H1 (cell line): ENCODE measurements at regions not wholly inside any gene's neighbourhood (a gene's known extent, or its start where the extent isn't known, plus 50 kb on each side); places are given as distances from the start of the nearest gene placed in this dataset.
A peak's percentile ranks its signal among the peaks of the same experiment; 100 is the strongest.

Source experiments
- CTCF ChIA-PET: fragments of 300-600 bp; sonication (Branson Sonifier 250); formaldehyde crosslinking; loops from one replicate; lab custom pipeline; 2021; ENCODE audit not compliant: partially characterized antibody; lab: Charles Lee
- POLR2A ChIA-PET: fragments of 300-600 bp; sonication (Branson Sonifier 250); formaldehyde crosslinking; loops from one replicate; lab custom pipeline; 2021; ENCODE audit warnings: inconsistent platforms; ENCODE audit not compliant: partially characterized antibody; lab: Charles Lee
- DNase-seq, 2 experiments: peaks; one replicate each; pipeline versions ENCODE4 v3.0.0 to v3.0.0-alpha.2; 2010 to 2022; ENCODE audit warnings: low spot score in 2 of 2, low read depth in 1 of 2, mixed read lengths in 1 of 2
- FAIRE-seq: peaks from 2 replicates; lab custom pipeline; 2011; peaks lifted over from hg19 to GRCh38; lab: Jason Lieb, UNC
- H2AFZ ChIP-seq: 2 replicates; pipeline ENCODE4 v1.8.1; 2012; ENCODE audit warnings: low read length, inconsistent platforms
- H2AK5ac ChIP-seq: 2 replicates; pipeline ENCODE4 v1.6.1; 2013; ENCODE audit warnings: low read depth, low read length
- H2BK120ac ChIP-seq: replicated peaks from 2 replicates; pipeline ENCODE3; 2013; ENCODE audit warnings: low read depth, low read length, inconsistent platforms
- H2BK12ac ChIP-seq: 2 replicates; pipeline ENCODE4 v1.6.1; 2013; ENCODE audit warnings: low read depth, low read length
- H2BK15ac ChIP-seq: 2 replicates; pipeline ENCODE4 v1.6.1; 2013; ENCODE audit warnings: low read length
- H2BK20ac ChIP-seq: 2 replicates; pipeline ENCODE4 v1.6.1; 2013; ENCODE audit warnings: low read length
- H2BK5ac ChIP-seq: 2 replicates; pipeline ENCODE4 v1.6.1; 2013; ENCODE audit warnings: low read depth, low read length
- H3K14ac ChIP-seq: 2 replicates; pipeline ENCODE4 v1.6.1; 2013; ENCODE audit warnings: inconsistent platforms; ENCODE audit not compliant: insufficient read length
- H3K18ac ChIP-seq: 2 replicates; pipeline ENCODE4 v1.6.1; 2013; ENCODE audit warnings: low read length; ENCODE audit errors: extremely low read depth
- H3K23ac ChIP-seq: 2 replicates; pipeline ENCODE4 v1.6.1; 2013; ENCODE audit warnings: inconsistent platforms; ENCODE audit not compliant: insufficient read length
- H3K23me2 ChIP-seq: 2 replicates; pipeline ENCODE4 v1.6.1; 2013; ENCODE audit warnings: low read depth, low read length
- H3K27ac ChIP-seq: 2 replicates; pipeline ENCODE4 v1.6.1; 2011; ENCODE audit warnings: low read depth, low read length, inconsistent platforms
- H3K27me3 ChIP-seq, 4 experiments: replicated peaks in 1 of 4; 1 replicate in 1 of 4; 2 replicates in 3 of 4; pipeline versions ENCODE4 v1.6.1 to v1.8.1; 2011 to 2013; ENCODE audit warnings: low read length in 3 of 4, mild to moderate bottlenecking in 3 of 4, inconsistent platforms in 2 of 4, mixed read lengths in 2 of 4, moderate library complexity in 1 of 4; ENCODE audit not compliant: control insufficient read depth in 3 of 4, insufficient read depth in 3 of 4; ENCODE audit errors: extremely low read depth in 1 of 4
- H3K36me3 ChIP-seq, 4 experiments: 2 replicates each; pipeline versions ENCODE4 v1.6.1 to v1.8.1; 2011 to 2013; ENCODE audit warnings: mild to moderate bottlenecking in 4 of 4, low read length in 3 of 4, moderate library complexity in 2 of 4, control low read depth in 1 of 4, inconsistent platforms in 1 of 4; ENCODE audit not compliant: insufficient read depth in 4 of 4, control insufficient read depth in 2 of 4
- H3K4ac ChIP-seq: replicated peaks from 2 replicates; pipeline ENCODE3; 2013; ENCODE audit warnings: low read length, low read depth, mixed read lengths, inconsistent platforms; ENCODE audit not compliant: insufficient read length
- H3K4me1 ChIP-seq, 4 experiments: replicated peaks in 1 of 4; 1 replicate in 1 of 4; 2 replicates in 3 of 4; pipeline versions ENCODE4 v1.6.1 to v1.8.1; 2011 to 2013; ENCODE audit warnings: low read length in 3 of 4, inconsistent platforms in 2 of 4, mixed read lengths in 1 of 4; ENCODE audit not compliant: insufficient read depth in 4 of 4, control insufficient read depth in 3 of 4
- H3K4me2 ChIP-seq, 2 experiments: 2 replicates each; pipeline versions ENCODE4 v1.6.1 to v1.8.1; 2011 to 2013; ENCODE audit warnings: low read depth in 2 of 2, low read length in 2 of 2, control low read depth in 1 of 2, inconsistent platforms in 1 of 2, mild to moderate bottlenecking in 1 of 2; ENCODE audit not compliant: insufficient read depth in 1 of 2
- H3K4me3 ChIP-seq, 4 experiments: fragments of 200-600, 300-600 bp in 1 of 4; sonication (generic), shearing (Covaris generic), sonication (Bioruptor Twin) in 1 of 4; 2 replicates each; pipeline versions ENCODE4 v1.5.1 to v1.8.1; 2011 to 2016; ENCODE audit warnings: low read length in 4 of 4, low read depth in 3 of 4, control low read depth in 2 of 4, inconsistent platforms in 2 of 4, mild to moderate bottlenecking in 2 of 4, mixed read lengths in 1 of 4, moderate library complexity in 1 of 4; ENCODE audit not compliant: insufficient read depth in 2 of 4; ENCODE audit errors: extremely low read depth in 1 of 4
- H3K56ac ChIP-seq: replicated peaks from 2 replicates; pipeline ENCODE3; 2013; ENCODE audit warnings: low read depth, mild to moderate bottlenecking, mixed read lengths, low read length, inconsistent platforms; ENCODE audit not compliant: insufficient read length
- H3K79me1 ChIP-seq: 2 replicates; pipeline ENCODE4 v1.6.1; 2013; ENCODE audit warnings: low read depth, low read length, control low read depth
- H3K79me2 ChIP-seq, 2 experiments: 2 replicates each; pipeline versions ENCODE4 v1.6.1 to v1.8.1; 2012 to 2013; ENCODE audit warnings: low read length in 2 of 2, mild to moderate bottlenecking in 2 of 2, inconsistent platforms in 1 of 2; ENCODE audit not compliant: insufficient read depth in 2 of 2, control insufficient read depth in 1 of 2
- H3K9ac ChIP-seq, 4 experiments: replicated peaks in 1 of 4; 1 replicate in 1 of 4; 2 replicates in 3 of 4; pipeline versions ENCODE4 v1.6.1 to v1.8.1; 2011 to 2013; ENCODE audit warnings: low read depth in 3 of 4, low read length in 3 of 4, control low read depth in 2 of 4, mild to moderate bottlenecking in 2 of 4, moderate library complexity in 2 of 4, inconsistent platforms in 1 of 4; ENCODE audit errors: extremely low read depth in 1 of 4
- H3K9me3 ChIP-seq, 2 experiments: 2 replicates each; pipeline versions ENCODE4 v1.6.1 to v1.8.1; 2012 to 2013; ENCODE audit warnings: mild to moderate bottlenecking in 2 of 2, moderate library complexity in 2 of 2, control low read depth in 1 of 2, inconsistent platforms in 1 of 2, low read depth in 1 of 2, low read length in 1 of 2, mixed read lengths in 1 of 2; ENCODE audit not compliant: insufficient read depth in 2 of 2
- H4K20me1 ChIP-seq, 2 experiments: replicated peaks in 1 of 2; 2 replicates each; pipeline versions ENCODE3 to v1.8.1; 2011 to 2013; ENCODE audit warnings: inconsistent platforms in 2 of 2, low read length in 2 of 2, mild to moderate bottlenecking in 1 of 2; ENCODE audit not compliant: insufficient read depth in 2 of 2, control insufficient read depth in 1 of 2
- H4K5ac ChIP-seq: 2 replicates; pipeline ENCODE4 v1.6.1; 2013; ENCODE audit warnings: low read length, low read depth, mixed read lengths, inconsistent platforms; ENCODE audit not compliant: insufficient read length
- H4K8ac ChIP-seq: 2 replicates; pipeline ENCODE4 v1.8.0; 2013; ENCODE audit warnings: mild to moderate bottlenecking, moderate library complexity, low read length, inconsistent platforms; ENCODE audit not compliant: insufficient read depth; ENCODE audit errors: extremely low read depth
- H4K91ac ChIP-seq: replicated peaks from 2 replicates; pipeline ENCODE3; 2013; ENCODE audit warnings: low read length, mixed read lengths, inconsistent platforms; ENCODE audit not compliant: insufficient read length
- CBX8 ChIP-seq: fragments of 300-800, 300-1000 bp; sonication (generic); IDR thresholded peaks from 2 replicates; pipeline ENCODE4 v1.7.1; 2016; ENCODE audit warnings: low read depth, low read length, borderline replicate concordance
- POLR2A ChIP-seq, 2 experiments: IDR thresholded peaks; 1 replicate in 1 of 2; 2 replicates in 1 of 2; pipeline ENCODE4 v1.6.1; 2011; ENCODE audit warnings: low read depth in 2 of 2, low read length in 2 of 2, mild to moderate bottlenecking in 2 of 2; ENCODE audit errors: control extremely low read depth in 1 of 2
- SP2 ChIP-seq: IDR thresholded peaks from 2 replicates; pipeline ENCODE4 v1.6.1; 2012; ENCODE audit warnings: mild to moderate bottlenecking, low read length, inconsistent platforms
- TAF7 ChIP-seq: optimal IDR thresholded peaks from 2 replicates; pipeline ENCODE3; 2011; ENCODE audit warnings: low read depth, mild to moderate bottlenecking, inconsistent platforms, low read length, moderate library complexity, borderline replicate concordance
- TBP ChIP-seq: IDR thresholded peaks from 2 replicates; pipeline ENCODE4 v1.6.1; 2011; ENCODE audit warnings: low read depth, low read length, improper control_type of control experiment
- TCF12 ChIP-seq: IDR thresholded peaks from 2 replicates; pipeline ENCODE4 v1.6.1; 2011; ENCODE audit warnings: low read depth, mild to moderate bottlenecking, low read length
- WGBS, 2 experiments: shearing (Covaris generic) in 1 of 2; methylation state at CpG; one replicate each; pipeline versions ENCODE4 v1.1.6 to v1.1.7; 2013 to 2015; ENCODE audit warnings: low lambda C conversion rate in 2 of 2, mixed read lengths in 2 of 2, inconsistent platforms in 1 of 2, low coverage in 1 of 2, missing lambda C conversion rate in 1 of 2; ENCODE audit not compliant: insufficient replicate concordance in 2 of 2, insufficient coverage in 1 of 2, insufficient read length in 1 of 2; ENCODE audit errors: extremely low coverage in 1 of 2, missing lambda C conversion rate in 1 of 2; 5-methylcytosine and 5-hydroxymethylcytosine counted together

DNA sequence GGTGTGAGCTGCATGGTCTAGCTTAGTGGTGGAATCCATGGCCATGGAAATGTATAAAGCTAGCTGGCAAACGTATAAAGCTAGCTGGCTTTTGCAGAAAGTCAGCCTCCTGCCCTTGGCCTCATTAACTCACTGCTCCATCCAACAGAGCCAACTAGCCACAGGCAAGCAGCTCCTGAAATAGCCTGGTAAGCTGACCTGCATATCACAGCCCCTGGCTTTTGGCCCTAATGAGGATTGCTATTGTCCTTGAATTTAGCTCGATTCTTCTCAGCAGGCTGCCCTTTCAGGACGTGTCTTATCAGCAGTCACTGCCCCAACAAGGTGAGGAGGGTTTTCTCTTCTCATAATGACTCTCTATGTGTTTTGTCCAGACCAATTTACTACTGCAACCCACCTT, 446.8 kb downstream of the WDR72 start:
- Histone ChIP-seq H3K4me3 (no peak overlapping the region), H3K79me1 (no peaks in the 10 kb centered on the region), H2AFZ (no peak overlapping the region; the same call in 1 of the 2 replicates), H3K23me2 (no peaks in the 10 kb centered on the region), H3K18ac (no peak overlapping the region), H3K4ac (no peak overlapping the region), H2BK12ac (no peak overlapping the region), H3K9me3 (no peaks in the 10 kb centered on the region), H4K5ac (no peak overlapping the region), H2AK5ac (no peak overlapping the region), H4K20me1 (no peaks in the 10 kb centered on the region), H3K9ac (no peak overlapping the region), H3K23ac (no peak overlapping the region), H4K8ac (no peak overlapping the region), H3K4me2 (peak overlapping the region in 1 of 2 experiments; percentile 34; a peak in 1 of 4 replicates), H2BK120ac (no peak overlapping the region), H3K27ac (no peak overlapping the region), H3K56ac (no peak overlapping the region), H3K27me3 (no peaks in the 10 kb centered on the region), H4K91ac (no peak overlapping the region), H3K14ac (no peak overlapping the region), H3K36me3 (no peaks in the 10 kb centered on the region), H3K79me2 (no peaks in the 10 kb centered on the region), H2BK15ac (no peak overlapping the region), H2BK20ac (no peak overlapping the region), H3K4me1 (peaks cover 0 to 5% (median 4%) of the 10 kb centered on the region in 4 experiments; a peak in 4 of 7 replicates), H2BK5ac (no peak overlapping the region)
- DNase-seq, result no peak
- ChIA-PET CTCF (interaction anchor here (0.8 to 1.0 kb wide), 2 partner anchors 12 to 78 kb away, joined by 3 read pairs; no protein-coding TSS in a partner anchor), POLR2A (no interaction called here)
- peak; percentile 48 for FAIRE-seq
- WGBS, 2 experiments, result 45% methylated on average over 3 of the region's 3 CpGs; no CpG with 5 or more reads in 1 of the 2 experiments
- TF ChIP-seq TCF12 (no peak), CBX8 (no peak), POLR2A (IDR thresholded peaks at IDR 0.05; ENCODE audit: control extremely low read depth in 1 of 2, low read depth in 2 of 2, low read length in 2 of 2) (no peak), TBP (no peak), SP2 (no peak), TAF7 (no peak)
